ENCODE measurements at regions not wholly inside any gene's neighbourhood (a gene's known extent, or its start where the extent isn't known, plus 50 kb on each side); places are given as distances from the start of the nearest gene placed in this dataset.

- DNase-seq = no peak
These were observed 53.7 kb downstream of the RPS12 start for GRCh38 chr6:132868057-132868456.

GRCh38 chr6:132872923-132873322, 58.6 kb downstream of the RPS12 start:
- DNase-seq = no peak

- no peak for DNase-seq
These were observed 62.6 kb downstream of the RPS12 start for GRCh38 chr6:132877003-132877402.

GRCh38 chr6:132887204-132887603, 72.8 kb downstream of the RPS12 start:
- no peak for DNase-seq

GRCh38 chr6:132888701-132889100, 74.3 kb downstream of the RPS12 start:
- peak; percentile 30 for DNase-seq

GRCh38 chr6:132892929-132893771, 78.8 kb downstream of the RPS12 start:
- DNase-seq = no peak

GRCh38 chr6:132893772-132894490, 79.6 kb downstream of the RPS12 start:
- no peak for DNase-seq

GRCh38 chr6:132898376-132898775, 84.0 kb downstream of the RPS12 start:
- DNase-seq = no peak

- no peak for DNase-seq
These were observed 86.5 kb downstream of the RPS12 start for GRCh38 chr6:132900849-132901248.

- DNase-seq = no peak
These were observed 88.5 kb downstream of the RPS12 start for GRCh38 chr6:132902901-132903300.

GRCh38 chr6:132907231-132907630, 92.9 kb downstream of the RPS12 start:
- DNase-seq = no peak

- no peak for DNase-seq
These were observed 93.5 kb downstream of the RPS12 start for GRCh38 chr6:132907914-132908313.

- no peak for DNase-seq
These were observed 95.4 kb downstream of the RPS12 start for GRCh38 chr6:132909742-132910141.

GRCh38 chr6:132910759-132911158, 96.4 kb downstream of the RPS12 start:
- no peak for DNase-seq

- peak; percentile 37 for DNase-seq
These were observed 104.9 kb downstream of the RPS12 start for GRCh38 chr6:132919045-132919860.

GRCh38 chr6:132927713-132928112, 113.3 kb downstream of the RPS12 start:
- DNase-seq = no peak

GRCh38 chr6:132929141-132929540, 114.8 kb downstream of the RPS12 start:
- no peak for DNase-seq

- DNase-seq = no peak
These were observed 116.9 kb downstream of the RPS12 start for GRCh38 chr6:132931313-132931712.

- DNase-seq = no peak
These were observed 117.7 kb downstream of the RPS12 start for GRCh38 chr6:132931936-132932514.

- no peak for DNase-seq
These were observed 118.2 kb downstream of the RPS12 start for GRCh38 chr6:132932588-132932987.

GRCh38 chr6:132933090-132933489, 118.7 kb downstream of the RPS12 start:
- DNase-seq = peak; percentile 50

GRCh38 chr6:132934496-132934895, 120.1 kb downstream of the RPS12 start:
- no peak for DNase-seq

GRCh38 chr6:132936646-132937045, 122.3 kb downstream of the RPS12 start:
- no peak for DNase-seq

All from NCI-H1105 treated with DMSO at 0.1 percent for 48 hours (cell line).